ENCODE measurements at regions not wholly inside any gene's neighbourhood (a gene's known extent, or its start where the extent isn't known, plus 50 kb on each side); places are given as distances from the start of the nearest gene placed in this dataset.
A peak's percentile ranks its signal among the peaks of the same experiment; 100 is the strongest.

GRCh38 chr12:107992870-107993451 is 136.1 kb upstream of the WSCD2 start:
- H3K27me3 ChIP-seq (ENCODE audit: insufficient read depth, low read length): peaks cover 7% of the 10 kb centered on the region; the same call in 1 of the 2 replicates
- ChIA-PET POLR2A (no interaction called here), RAD21 (ENCODE audit: low non-redundant PET in 1 of 2, low total read pairs in 2 of 2, uncharacterized antibody in 2 of 2, unreplicated experiment in 2 of 2) (interaction anchor here in 1 of 2 experiments (0.7 kb wide), 1 partner anchor 316 kb away, joined by 4 read pairs; no protein-coding TSS in a partner anchor), CTCF (interaction anchor here (0.6 to 2.6 kb wide), 11 partner anchors 9 to 519 kb away, joined by 3 to 13 read pairs (median 3); no protein-coding TSS in a partner anchor)
- H3K9me3 ChIP-seq (ENCODE audit: control insufficient read depth in 1 of 2, insufficient read depth in 1 of 2, low read depth in 1 of 2, low read length in 2 of 2): no peaks in the 10 kb centered on the region
- no TSS peak for BruUV-seq (replicated peaks)
- no peak overlapping the region for H2AFZ ChIP-seq (ENCODE audit: low read depth, low read length, poor library complexity, severe bottlenecking)
- H3K27ac ChIP-seq (ENCODE audit: low read depth, low read length): no peak overlapping the region
- intact Hi-C loops (cut with micrococcal nuclease): loop anchor here (1.0 to 5.0 kb wide), 4 partner anchors 199 to 624 kb away; no protein-coding TSS in a partner anchor
- DNase-seq (ENCODE audit: low read depth, low spot score) (peak; percentile 56), ATAC-seq (peak; percentile 99)
- H3K9me2 ChIP-seq (ENCODE audit: insufficient read depth): no peaks in the 10 kb centered on the region
- no peaks in the 10 kb centered on the region for H3K36me3 ChIP-seq (ENCODE audit: control insufficient read depth in 1 of 2, insufficient read depth in 2 of 2, low read length in 2 of 2)
- no peaks in the 10 kb centered on the region for H4K20me1 ChIP-seq (ENCODE audit: insufficient read depth)
- no peak overlapping the region for H3K9ac ChIP-seq (ENCODE audit: low read length)
- no peaks in the 10 kb centered on the region for H3K79me2 ChIP-seq (ENCODE audit: insufficient read depth, low read length)
- H3K4me1 ChIP-seq (ENCODE audit: control insufficient read depth in 1 of 2, insufficient read depth in 2 of 2, low read length in 2 of 2): no peaks in the 10 kb centered on the region
- H3K4me2 ChIP-seq (ENCODE audit: low read length): no peak overlapping the region
- TF ChIP-seq SIN3A (IDR thresholded peaks at IDR 0.05; ENCODE audit: low read depth): no peak
- TF ChIP-seq CTCF (IDR thresholded peaks at IDR 0.05 in 2 of 3, conservative IDR thresholded peaks at IDR 0.05 in 1 of 3; ENCODE audit: borderline replicate concordance in 1 of 3, insufficient read depth in 1 of 3, low read depth in 2 of 3, low read length in 2 of 3): peak; percentile 51 to 67 (median 67); a peak in 5 of 6 replicates
- TF ChIP-seq RAD21 (IDR thresholded peaks at IDR 0.05; ENCODE audit: low read depth): peak; percentile 33
- H3K4me3 ChIP-seq (replicated peaks in 1 of 2; ENCODE audit: low read depth in 1 of 2, low read length in 2 of 2): no peak overlapping the region

- Histone ChIP-seq H4K20me1 (ENCODE audit: insufficient read depth) (no peaks in the 10 kb centered on the region; the same call in 1 of the 2 replicates), H3K27me3 (ENCODE audit: insufficient read depth, low read length) (peaks cover 16% of the 10 kb centered on the region; the same call in 1 of the 2 replicates), H2AFZ (ENCODE audit: low read depth, low read length, poor library complexity, severe bottlenecking) (no peak overlapping the region), H3K27ac (ENCODE audit: low read depth, low read length) (no peak overlapping the region), H3K9ac (ENCODE audit: low read length) (no peak overlapping the region), H3K79me2 (ENCODE audit: insufficient read depth, low read length) (no peaks in the 10 kb centered on the region), H3K4me1 (ENCODE audit: control insufficient read depth in 1 of 2, insufficient read depth in 2 of 2, low read length in 2 of 2) (no peaks in the 10 kb centered on the region), H3K36me3 (ENCODE audit: control insufficient read depth in 1 of 2, insufficient read depth in 2 of 2, low read length in 2 of 2) (no peaks in the 10 kb centered on the region), H3K9me2 (ENCODE audit: insufficient read depth) (no peaks in the 10 kb centered on the region), H3K4me2 (ENCODE audit: low read length) (no peak overlapping the region), H3K4me3 (replicated peaks in 1 of 2; ENCODE audit: low read depth in 1 of 2, low read length in 2 of 2) (no peak overlapping the region), H3K9me3 (ENCODE audit: control insufficient read depth in 1 of 2, insufficient read depth in 1 of 2, low read depth in 1 of 2, low read length in 2 of 2) (no peaks in the 10 kb centered on the region)
- intact Hi-C loops (cut with micrococcal nuclease): no loop called here
- BruUV-seq (replicated peaks): no TSS peak
- DNase-seq (ENCODE audit: low read depth, low spot score): no peak
- RAD21 ChIA-PET (ENCODE audit: low non-redundant PET in 1 of 2, low total read pairs in 2 of 2, uncharacterized antibody in 2 of 2, unreplicated experiment in 2 of 2): no interaction called here
- CTCF ChIA-PET: no interaction called here
- no peak for ATAC-seq
- no peak for TF ChIP-seq ATF3 (IDR thresholded peaks at IDR 0.05)
- no peak for TF ChIP-seq EZH2phosphoT487 (IDR thresholded peaks at IDR 0.05; ENCODE audit: borderline replicate concordance)
- TF ChIP-seq CBX3 (IDR thresholded peaks at IDR 0.05; ENCODE audit: low read depth): no peak
- TF ChIP-seq EZH2 (IDR thresholded peaks at IDR 0.05): no peak
- TF ChIP-seq SIN3A (IDR thresholded peaks at IDR 0.05; ENCODE audit: low read depth): no peak
- TF ChIP-seq CEBPB (IDR thresholded peaks at IDR 0.05; ENCODE audit: low read depth): no peak
- TF ChIP-seq CTCF (IDR thresholded peaks at IDR 0.05 in 2 of 3, conservative IDR thresholded peaks at IDR 0.05 in 1 of 3; ENCODE audit: borderline replicate concordance in 1 of 3, insufficient read depth in 1 of 3, low read depth in 2 of 3, low read length in 2 of 3): no peak
- no peak for TF ChIP-seq MAX (IDR thresholded peaks at IDR 0.05)
- no peak for TF ChIP-seq POLR2A (IDR thresholded peaks at IDR 0.05; ENCODE audit: borderline replicate concordance, extremely low read depth, insufficient read depth, insufficient read length)
- POLR2A ChIA-PET: no interaction called here
Observed at GRCh38 chr12:107998863-107999262, 130.2 kb upstream of the WSCD2 start.

All from HCT116 (cell line).